AG04450 (cell line): ENCODE measurements at regions not wholly inside any gene's neighbourhood (a gene's known extent, or its start where the extent isn't known, plus 50 kb on each side); places are given as distances from the start of the nearest gene placed in this dataset.
A peak's percentile ranks its signal among the peaks of the same experiment; 100 is the strongest.
"Not testable (repeated sequence)": the region's sequence is repeated elsewhere in the genome, so short reads cannot be mapped to it uniquely, and the experiment has no call there.

Experiments
- CTCF ChIA-PET: fragments of 300-600, 350-600 bp; formaldehyde crosslinking; extraction: SDS; loops from one replicate; lab custom pipeline; 2022; ENCODE audit warnings: antibody characterized with exemption, inconsistent platforms; lab: Charles Lee
- POLR2A ChIA-PET: fragments of 350-600 bp; formaldehyde crosslinking; extraction: SDS; loops from one replicate; lab custom pipeline; 2021; ENCODE audit warnings: antibody characterized with exemption, inconsistent platforms; lab: Yijun Ruan, JAX
- DNase-seq: peaks from one replicate; pipeline ENCODE4 v3.0.0-alpha.2; 2011; ENCODE audit warnings: low read depth, low spot score
- H3K27ac ChIP-seq: one replicate; pipeline ENCODE4 v1.5.1; 2012; ENCODE audit warnings: low read depth, low read length, control low read depth
- H3K27me3 ChIP-seq: one replicate; pipeline ENCODE4 v1.6.0; 2012; ENCODE audit warnings: low read length; ENCODE audit not compliant: control insufficient read depth, insufficient read depth
- H3K4me3 ChIP-seq: 2 replicates; pipeline ENCODE4 v1.5.1; 2011; ENCODE audit warnings: mild to moderate bottlenecking, low read depth, low read length, control low read depth
- H3K9me3 ChIP-seq: 2 replicates; pipeline ENCODE4 v1.5.1; 2012; ENCODE audit warnings: low read length; ENCODE audit not compliant: control insufficient read depth, insufficient read depth

DNA sequence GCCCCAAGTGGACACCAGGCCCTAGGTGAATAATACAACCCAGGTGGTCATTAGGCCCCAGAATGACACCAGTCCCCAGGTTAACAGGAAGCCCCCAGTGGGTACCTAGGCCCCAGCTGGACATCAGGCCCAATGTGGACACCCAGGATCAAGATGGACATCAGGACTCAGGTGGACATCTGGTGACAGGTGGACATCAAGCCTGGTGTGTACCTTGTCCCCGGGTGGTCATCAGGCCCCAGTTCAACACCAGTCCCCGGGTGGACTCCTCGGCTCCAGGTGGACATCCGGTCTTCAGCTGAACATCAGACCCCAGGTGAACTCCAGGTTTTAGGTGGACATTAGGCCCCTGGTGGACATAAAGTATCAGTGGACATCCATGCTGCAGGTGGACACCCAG is 524.6 kb downstream of the FOXD4L4 start:
- POLR2A ChIA-PET, H3K9me3 ChIP-seq, H3K4me3 ChIP-seq, H3K27me3 ChIP-seq, H3K27ac ChIP-seq, DNase-seq, CTCF ChIA-PET: not testable (repeated sequence)

DNA sequence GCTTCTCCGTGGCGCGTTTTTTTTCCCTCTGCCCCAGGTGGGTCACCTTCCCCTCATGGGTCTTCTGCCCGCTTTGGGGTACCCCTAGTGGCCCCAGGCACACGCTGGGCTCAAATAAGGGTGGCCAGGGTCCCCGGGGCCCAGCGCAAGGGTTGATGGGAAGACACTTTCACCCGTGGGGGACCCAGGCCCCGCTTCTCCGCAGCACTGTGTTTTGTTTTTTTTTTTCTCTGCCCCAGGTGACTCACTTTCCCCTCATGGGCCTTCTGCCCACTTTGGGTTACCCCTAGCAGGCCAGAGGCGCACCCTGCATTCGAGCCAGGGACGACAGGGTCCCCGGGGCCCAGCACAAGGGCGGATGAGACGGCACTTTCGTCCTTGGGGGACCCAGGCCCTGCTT is 526.7 kb downstream of the FOXD4L4 start:
- POLR2A ChIA-PET: not testable (repeated sequence)

DNA sequence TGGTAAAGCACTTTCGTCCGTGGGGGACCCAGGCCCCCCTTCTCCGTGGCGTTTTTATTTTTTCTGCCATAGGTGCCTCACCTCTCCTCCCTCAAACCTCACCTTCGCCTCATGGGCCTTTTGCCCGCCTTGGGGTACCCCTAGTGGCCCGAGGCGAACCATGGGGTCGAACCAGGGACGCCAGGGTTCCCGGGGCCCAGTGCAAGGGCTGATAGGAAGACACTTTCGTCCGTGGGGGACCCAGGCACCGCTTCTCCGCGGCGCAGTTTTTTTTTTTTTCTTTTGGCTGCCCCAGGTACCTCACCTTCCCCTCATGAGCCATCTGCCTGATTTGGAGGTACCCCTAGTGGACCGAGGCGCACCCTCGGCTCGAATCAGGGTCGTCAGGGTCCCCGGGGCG is 527.8 kb downstream of the FOXD4L4 start:
- H3K9me3 ChIP-seq, POLR2A ChIA-PET, H3K4me3 ChIP-seq, DNase-seq, CTCF ChIA-PET, H3K27ac ChIP-seq, H3K27me3 ChIP-seq: not testable (repeated sequence)

More for the DNA sequence above, 526.7 kb downstream of the FOXD4L4 start:
- H3K27ac ChIP-seq, H3K4me3 ChIP-seq, H3K27me3 ChIP-seq, CTCF ChIA-PET, H3K9me3 ChIP-seq, DNase-seq: not testable (repeated sequence)

DNA sequence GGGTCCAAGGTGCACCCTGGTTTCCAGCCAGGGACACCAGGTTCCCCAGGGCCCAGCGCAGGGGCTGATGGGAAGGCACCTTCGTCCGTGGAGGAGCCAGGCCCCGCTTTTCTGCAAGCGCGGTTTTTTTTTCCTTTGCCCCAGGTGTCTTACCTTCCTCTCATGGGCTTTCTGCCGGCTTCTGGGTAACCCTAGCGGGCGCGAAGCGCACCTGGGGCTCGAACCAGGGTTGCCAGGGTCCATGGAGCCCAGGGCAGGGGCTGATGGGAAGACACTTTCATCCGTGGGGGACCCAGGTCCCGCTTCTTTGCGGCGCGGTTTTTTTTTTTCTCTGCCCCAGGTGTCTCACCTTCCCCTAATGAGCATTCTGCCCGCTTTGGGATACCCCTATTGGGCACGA is 529.3 kb downstream of the FOXD4L4 start:
- POLR2A ChIA-PET, DNase-seq, H3K27me3 ChIP-seq, H3K4me3 ChIP-seq, H3K9me3 ChIP-seq, CTCF ChIA-PET, H3K27ac ChIP-seq: not testable (repeated sequence)

DNA sequence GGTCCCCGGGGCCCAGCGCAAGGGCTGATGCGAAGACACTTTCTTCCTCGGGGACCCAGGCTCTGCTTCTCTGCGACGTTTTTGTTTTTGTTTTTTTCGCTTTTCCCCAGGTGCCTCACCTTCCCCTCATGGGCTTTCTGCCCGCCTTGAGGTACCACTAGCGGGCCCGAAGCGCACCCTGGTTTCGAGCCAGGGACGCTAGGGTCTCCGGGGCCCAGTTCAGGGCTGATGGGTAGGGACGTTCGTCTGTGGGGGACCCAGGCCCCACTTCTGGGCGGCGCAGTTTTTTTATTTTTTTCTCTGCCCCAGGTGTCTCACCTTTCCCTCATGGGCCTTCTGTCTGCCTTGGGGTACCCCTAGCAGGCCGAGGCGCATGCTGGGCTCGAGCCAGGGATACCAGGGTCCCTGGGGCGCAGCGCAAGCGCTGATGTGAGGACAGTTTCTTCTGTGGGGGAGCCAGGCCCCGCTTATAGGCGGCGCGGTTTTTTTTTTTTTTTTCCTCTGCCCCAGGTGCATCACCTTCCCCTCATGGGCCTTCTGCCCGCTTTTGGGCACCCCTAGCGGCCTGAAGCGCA is 530.0 kb downstream of the FOXD4L4 start:
- POLR2A ChIA-PET, H3K9me3 ChIP-seq, DNase-seq, H3K27ac ChIP-seq, H3K27me3 ChIP-seq, H3K4me3 ChIP-seq, CTCF ChIA-PET: not testable (repeated sequence)

DNA sequence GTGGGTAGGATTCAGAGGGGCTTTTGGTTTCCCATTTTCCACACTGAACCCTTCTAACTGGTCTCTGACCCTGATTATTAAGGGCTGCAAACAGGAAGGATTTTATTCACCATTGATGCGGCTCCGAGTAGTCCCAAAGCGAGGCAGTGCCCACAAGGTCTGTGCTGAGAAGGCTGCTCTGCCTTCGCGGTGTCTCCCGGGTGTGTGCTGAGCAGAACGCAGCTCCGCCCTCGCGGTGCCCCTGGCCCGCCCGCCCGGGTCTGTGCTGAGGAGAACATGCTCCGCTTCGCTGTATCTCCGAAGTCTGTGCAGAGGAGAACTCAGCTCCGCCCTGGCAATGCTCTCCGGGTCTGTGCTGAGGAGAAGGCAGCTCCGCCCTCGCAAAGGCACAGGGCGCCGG is 530.7 kb downstream of the FOXD4L4 start:
- DNase-seq, H3K27me3 ChIP-seq, H3K27ac ChIP-seq, H3K4me3 ChIP-seq, POLR2A ChIA-PET, H3K9me3 ChIP-seq, CTCF ChIA-PET: not testable (repeated sequence)

DNA sequence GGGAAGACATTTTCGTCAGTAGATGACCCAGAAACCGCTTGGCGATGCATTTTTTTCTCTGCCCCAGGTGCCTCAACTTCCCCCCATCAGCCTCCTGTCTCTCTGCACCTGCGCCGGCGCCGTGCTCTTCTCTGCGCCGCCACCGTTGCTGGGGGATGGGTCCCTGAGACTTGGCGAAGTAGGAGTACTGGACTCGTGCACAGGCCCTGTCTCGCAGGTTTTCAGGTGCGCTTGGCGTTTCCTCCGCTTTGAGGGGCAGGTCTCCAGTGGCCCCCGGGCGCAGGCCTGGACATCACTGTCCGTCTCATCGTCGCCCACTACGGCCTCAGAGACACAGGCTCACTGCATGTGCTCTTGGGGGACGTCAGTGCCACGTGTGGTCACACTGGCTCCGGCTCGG is 532.1 kb downstream of the FOXD4L4 start:
- DNase-seq, H3K4me3 ChIP-seq, CTCF ChIA-PET, H3K27ac ChIP-seq, H3K9me3 ChIP-seq, POLR2A ChIA-PET, H3K27me3 ChIP-seq: not testable (repeated sequence)

DNA sequence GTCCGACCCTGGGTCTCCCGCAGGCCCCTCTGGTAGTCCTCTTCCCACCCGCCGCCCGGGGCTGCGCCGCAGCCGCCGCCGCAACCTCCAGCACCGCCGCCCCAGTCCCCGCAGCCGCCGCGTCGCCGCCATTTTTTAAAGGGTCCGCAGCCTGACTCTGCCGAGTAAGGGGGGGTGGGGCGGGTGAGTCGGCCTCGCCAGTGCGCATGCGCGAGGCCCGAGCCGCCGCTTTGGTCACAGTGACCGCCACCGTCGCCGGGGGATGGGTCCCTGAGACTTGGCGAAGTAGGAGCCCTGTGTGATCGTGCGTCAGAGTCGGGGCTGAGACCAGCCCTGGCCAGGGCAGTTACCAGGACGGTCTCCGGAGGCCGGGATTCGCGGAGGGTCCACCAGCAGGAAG is 532.8 kb downstream of the FOXD4L4 start:
- DNase-seq, H3K27ac ChIP-seq, CTCF ChIA-PET, H3K9me3 ChIP-seq, H3K27me3 ChIP-seq, POLR2A ChIA-PET: not testable (repeated sequence)
- H3K4me3 ChIP-seq: peak overlapping the region; percentile 49

DNA sequence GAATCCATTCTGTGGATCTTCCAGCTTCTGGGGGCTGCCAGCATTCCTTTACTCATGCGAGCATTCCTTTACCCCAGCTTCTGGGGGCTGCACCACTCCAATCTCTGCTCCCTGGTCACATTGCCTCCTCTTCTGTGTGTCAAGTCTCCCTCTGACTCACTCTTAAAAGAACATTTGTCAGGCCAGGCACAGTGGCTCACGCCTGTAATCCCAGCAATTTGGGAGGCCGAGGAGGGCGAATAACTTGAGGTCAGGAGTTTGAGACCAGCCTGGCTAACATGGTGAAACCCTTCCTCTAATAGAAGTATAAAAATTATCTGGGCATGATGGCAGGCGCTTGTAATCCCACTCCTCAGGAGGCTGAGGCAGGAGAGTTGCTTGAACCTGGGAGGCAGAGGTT is 541.9 kb downstream of the FOXD4L4 start:
- DNase-seq, POLR2A ChIA-PET, H3K9me3 ChIP-seq, H3K27me3 ChIP-seq, H3K27ac ChIP-seq, H3K4me3 ChIP-seq, CTCF ChIA-PET: not testable (repeated sequence)
